Lower leg skin (tissue), 4 donors: ENCODE measurements at regions not wholly inside any gene's neighbourhood (a gene's known extent, or its start where the extent isn't known, plus 50 kb on each side); places are given as distances from the start of the nearest gene placed in this dataset.

Source experiments
- DNase-seq, 2 donors: peaks; one replicate each; pipeline ENCODE4 v3.0.0-alpha.2; 2019; ENCODE audit warnings: low spot score in 2 of 2
- H3K4me3 ChIP-seq: fragments of 200-600 bp; sonication (generic); 2 replicates; pipeline ENCODE4 v1.5.1; 2017; ENCODE audit warnings: mild to moderate bottlenecking, low read depth; ENCODE audit not compliant: poor library complexity, severe bottlenecking
- POLR2A ChIP-seq, 2 donors: fragments of 450-650 bp; IDR thresholded peaks; one replicate each; pipeline ENCODE4 v1.6.1; 2016 to 2017; ENCODE audit warnings: antibody characterized with exemption in 2 of 2, mild to moderate bottlenecking in 1 of 2, moderate library complexity in 1 of 2
- WGBS, 2 donors: methylation state at CpG; one replicate each; pipeline ENCODE4 v1.1.5; 2018; 5-methylcytosine and 5-hydroxymethylcytosine counted together
- intact Hi-C: fragments of 100-400 bp; cut with DNase I; formaldehyde crosslinking; loops from one replicate; pipeline ENCODE4 v1.15.0; 2023; ENCODE audit warnings: low total_unique reads
- TF ChIP-seq, protein P1 (sequence below), 3 donors: fragments of 450-650 bp; IDR thresholded peaks; one replicate each; pipeline ENCODE4 v1.5.1; 2016; ENCODE audit warnings: antibody characterized with exemption in 3 of 3, mild to moderate bottlenecking in 3 of 3, moderate library complexity in 2 of 3

DNA sequence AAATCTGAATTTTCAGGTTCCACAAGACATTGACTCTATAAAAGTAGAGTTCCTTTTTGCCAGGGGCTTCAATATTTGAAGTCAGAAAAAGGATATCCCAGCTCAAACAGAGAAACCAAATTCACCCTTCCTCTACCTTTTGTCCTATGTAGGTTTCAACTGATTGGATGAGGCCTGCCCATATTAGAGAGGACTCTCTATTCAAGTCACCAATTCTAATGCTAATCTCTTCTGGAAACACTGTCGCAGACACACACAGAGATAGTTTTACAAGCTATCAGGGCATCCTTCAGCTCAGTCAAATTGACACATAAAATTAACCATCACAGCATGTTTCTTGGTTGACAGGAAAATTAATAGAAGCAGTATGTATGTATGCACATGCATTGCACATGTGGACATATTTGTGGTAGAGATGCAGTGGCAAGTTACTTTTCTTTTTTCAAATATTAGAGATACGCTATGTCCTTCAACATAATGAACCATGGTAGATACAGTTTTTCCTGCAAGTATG is 207.1 kb downstream of the RAD51AP2 start:
- no peak overlapping the region for H3K4me3 ChIP-seq
- no peak for DNase-seq
- 86 to 87% methylated on average over 2 of the region's 2 CpGs for WGBS, 2 donors
- no peak for TF ChIP-seq POLR2A (IDR thresholded peaks at IDR 0.05)
- TF ChIP-seq, protein P1, sequence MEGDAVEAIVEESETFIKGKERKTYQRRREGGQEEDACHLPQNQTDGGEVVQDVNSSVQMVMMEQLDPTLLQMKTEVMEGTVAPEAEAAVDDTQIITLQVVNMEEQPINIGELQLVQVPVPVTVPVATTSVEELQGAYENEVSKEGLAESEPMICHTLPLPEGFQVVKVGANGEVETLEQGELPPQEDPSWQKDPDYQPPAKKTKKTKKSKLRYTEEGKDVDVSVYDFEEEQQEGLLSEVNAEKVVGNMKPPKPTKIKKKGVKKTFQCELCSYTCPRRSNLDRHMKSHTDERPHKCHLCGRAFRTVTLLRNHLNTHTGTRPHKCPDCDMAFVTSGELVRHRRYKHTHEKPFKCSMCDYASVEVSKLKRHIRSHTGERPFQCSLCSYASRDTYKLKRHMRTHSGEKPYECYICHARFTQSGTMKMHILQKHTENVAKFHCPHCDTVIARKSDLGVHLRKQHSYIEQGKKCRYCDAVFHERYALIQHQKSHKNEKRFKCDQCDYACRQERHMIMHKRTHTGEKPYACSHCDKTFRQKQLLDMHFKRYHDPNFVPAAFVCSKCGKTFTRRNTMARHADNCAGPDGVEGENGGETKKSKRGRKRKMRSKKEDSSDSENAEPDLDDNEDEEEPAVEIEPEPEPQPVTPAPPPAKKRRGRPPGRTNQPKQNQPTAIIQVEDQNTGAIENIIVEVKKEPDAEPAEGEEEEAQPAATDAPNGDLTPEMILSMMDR (IDR thresholded peaks at IDR 0.05) = no peak
- intact Hi-C loops = no loop called here

DNA sequence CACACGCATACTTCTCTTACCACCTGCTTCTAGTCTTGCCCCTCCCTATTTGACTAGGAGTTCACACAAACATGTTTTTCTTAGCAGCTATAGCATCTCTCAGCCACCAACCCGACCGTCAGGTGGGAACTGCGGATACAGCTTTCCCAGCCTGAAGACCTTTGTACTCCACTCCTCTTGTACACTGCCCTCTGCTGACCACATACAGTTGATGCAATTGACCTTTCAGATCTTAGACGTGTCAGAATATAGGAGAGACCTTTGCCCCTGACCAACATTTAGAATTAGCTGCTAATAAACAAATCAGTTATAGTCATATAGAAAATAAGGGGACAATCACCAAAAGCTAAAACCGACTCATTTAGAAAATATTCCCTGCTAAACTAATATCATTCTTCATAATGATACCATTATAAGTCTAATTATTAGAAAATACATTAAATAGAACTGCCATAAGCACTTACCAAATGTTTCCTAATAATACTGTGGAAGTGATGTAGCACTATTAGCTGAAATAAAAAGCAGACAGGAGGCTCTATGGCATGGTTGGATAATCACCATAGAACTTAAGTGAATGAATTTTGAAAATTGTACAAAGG is 208.4 kb downstream of the RAD51AP2 start:
- no peak for DNase-seq

DNA sequence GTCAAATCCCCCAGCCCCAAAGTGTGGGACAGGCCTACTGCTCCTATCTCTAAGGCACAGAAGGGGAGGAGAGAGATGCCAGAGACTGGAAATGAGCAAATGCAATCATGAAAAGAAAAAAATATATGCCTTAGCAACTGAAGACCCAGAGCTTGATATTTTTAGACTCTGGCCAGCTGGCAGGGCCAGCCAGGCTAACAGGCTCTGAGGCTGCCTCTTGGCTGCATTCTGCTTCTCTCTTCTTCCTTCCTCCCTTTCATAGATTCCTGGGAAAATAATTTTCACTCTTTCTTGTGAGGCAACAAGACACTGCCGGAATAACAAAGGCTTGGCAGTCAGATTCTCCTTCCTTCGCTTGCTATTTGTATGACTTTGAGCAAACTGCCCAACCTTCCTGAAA is 209.1 kb downstream of the RAD51AP2 start:
- 69 to 76% methylated on average over 2 of the region's 2 CpGs for WGBS, 2 donors
- intact Hi-C loops = no loop called here
- TF ChIP-seq, protein P1 (IDR thresholded peaks at IDR 0.05) = no peak
- TF ChIP-seq POLR2A (IDR thresholded peaks at IDR 0.05) = no peak

More for the DNA sequence above, 208.4 kb downstream of the RAD51AP2 start:
- TF ChIP-seq POLR2A (IDR thresholded peaks at IDR 0.05) = no peak
- TF ChIP-seq, protein P1 (IDR thresholded peaks at IDR 0.05) = no peak
- H3K4me3 ChIP-seq = no peak overlapping the region
- WGBS, 2 donors = 36 to 40% methylated on average over 6 of the region's 6 CpGs
- intact Hi-C loops = no loop called here

DNA sequence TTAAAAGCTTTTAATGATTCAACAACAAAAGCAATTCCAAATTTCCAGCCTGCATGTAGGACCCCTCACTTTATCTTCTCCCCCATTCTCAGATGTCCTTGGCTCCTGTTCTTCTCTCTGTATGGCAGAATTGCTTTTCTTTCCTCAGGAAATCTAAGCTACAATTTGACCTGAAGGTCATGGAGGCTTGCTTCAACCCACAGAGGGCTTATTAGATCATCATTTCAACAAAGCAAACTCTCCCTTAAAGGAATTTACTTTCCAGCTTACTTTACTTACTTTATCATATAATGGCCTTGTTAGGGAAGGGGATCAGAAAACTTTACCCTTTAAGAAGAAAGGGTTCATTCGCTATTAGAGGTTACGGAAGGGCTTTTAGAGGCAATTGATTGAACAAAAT is 211.5 kb downstream of the RAD51AP2 start:
- no peak for DNase-seq
- H3K4me3 ChIP-seq = no peak overlapping the region
- intact Hi-C loops = no loop called here
- no peak for TF ChIP-seq POLR2A (IDR thresholded peaks at IDR 0.05)
- TF ChIP-seq, protein P1 (IDR thresholded peaks at IDR 0.05) = no peak
- WGBS, 2 donors = 76 to 79% methylated on average over 2 of the region's 2 CpGs

More for the DNA sequence above, 209.1 kb downstream of the RAD51AP2 start:
- DNase-seq = no peak
- H3K4me3 ChIP-seq = no peak overlapping the region

DNA sequence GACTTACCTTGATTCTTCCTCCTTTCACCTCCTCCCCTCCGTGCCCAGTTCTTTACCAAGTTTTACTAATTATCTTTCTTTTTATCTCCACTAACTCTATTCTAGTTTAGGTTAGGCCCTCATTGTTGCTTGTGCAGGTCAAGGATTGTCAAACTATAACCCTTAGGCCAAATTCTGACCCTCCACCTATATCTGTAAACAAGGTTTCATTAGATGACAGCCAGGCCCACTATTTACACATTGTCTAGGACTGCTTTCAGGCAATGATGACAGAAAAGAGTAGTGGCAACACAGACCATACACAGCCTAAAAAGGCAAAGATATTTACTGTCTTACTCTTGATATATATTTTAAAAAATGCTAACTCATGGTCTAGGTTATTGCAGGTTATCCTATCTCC is 212.0 kb downstream of the RAD51AP2 start:
- no peak for DNase-seq
- WGBS, 2 donors = 95 to 100% methylated on average over 1 of the region's 1 CpG
- no peak for TF ChIP-seq POLR2A (IDR thresholded peaks at IDR 0.05)
- TF ChIP-seq, protein P1 (IDR thresholded peaks at IDR 0.05) = no peak
- no peak overlapping the region for H3K4me3 ChIP-seq
- intact Hi-C loops = no loop called here

DNA sequence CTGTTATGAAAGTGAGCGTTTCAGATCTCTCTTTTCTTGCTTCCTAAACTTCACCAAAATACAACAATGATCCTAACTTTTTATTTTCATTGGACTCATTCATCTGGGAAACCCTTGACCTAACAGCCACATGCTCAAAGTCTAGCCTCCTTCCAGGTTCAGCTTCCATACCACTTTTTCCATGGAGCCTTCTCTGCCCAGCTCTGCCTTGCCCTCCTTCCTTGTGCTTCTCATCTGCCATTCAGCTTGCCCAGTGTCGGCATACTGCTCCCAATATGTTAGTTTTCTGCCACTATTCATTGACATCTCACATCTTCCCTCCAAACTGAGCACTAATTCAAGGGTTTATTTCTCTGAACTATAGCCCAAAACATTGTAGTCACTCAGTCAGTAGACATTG is 214.7 kb downstream of the RAD51AP2 start:
- intact Hi-C loops = no loop called here
- WGBS, 2 donors = 47 to 51% methylated on average over 2 of the region's 2 CpGs
- H3K4me3 ChIP-seq = no peak overlapping the region
- TF ChIP-seq, protein P1 (IDR thresholded peaks at IDR 0.05) = no peak
- no peak for TF ChIP-seq POLR2A (IDR thresholded peaks at IDR 0.05)
- DNase-seq = no peak
